ENCODE measurements at regions not wholly inside any gene's neighbourhood (a gene's known extent, or its start where the extent isn't known, plus 50 kb on each side); places are given as distances from the start of the nearest gene placed in this dataset.
"Not testable (repeated sequence)": the region's sequence is repeated elsewhere in the genome, so short reads cannot be mapped to it uniquely, and the experiment has no call there.

GRCh38 chr11:101262258-101262657, 132.6 kb upstream of the PGR start:
- Mint-ChIP-seq H3K36me3 (ENCODE audit: low read depth) (no peaks in the 10 kb centered on the region), H3K27me3 (ENCODE audit: low read depth) (no peaks in the 10 kb centered on the region), H3K4me1 (no peaks in the 10 kb centered on the region), H3K4me3 (no peak overlapping the region), H3K9me3 (no peaks in the 10 kb centered on the region), H3K27ac (no peak overlapping the region)
- no peak for TF ChIP-seq CTCF (IDR thresholded peaks at IDR 0.05; ENCODE audit: unreplicated experiment in 3 of 3)

GRCh38 chr11:101255036-101255435, 125.4 kb upstream of the PGR start:
- Mint-ChIP-seq H3K36me3 (ENCODE audit: low read depth) (no peaks in the 10 kb centered on the region), H3K4me3 (no peak overlapping the region), H3K4me1 (no peaks in the 10 kb centered on the region), H3K9me3 (no peaks in the 10 kb centered on the region), H3K27me3 (ENCODE audit: low read depth) (no peaks in the 10 kb centered on the region), H3K27ac (no peak overlapping the region)
- no peak for TF ChIP-seq CTCF (IDR thresholded peaks at IDR 0.05; ENCODE audit: unreplicated experiment in 3 of 3)

GRCh38 chr11:101254037-101254436, 124.4 kb upstream of the PGR start:
- Mint-ChIP-seq H3K4me1 (no peaks in the 10 kb centered on the region), H3K4me3 (no peak overlapping the region), H3K27ac (peak overlapping the region in 1 of 3 experiments; percentile 26), H3K27me3 (ENCODE audit: low read depth) (no peaks in the 10 kb centered on the region), H3K9me3 (no peaks in the 10 kb centered on the region), H3K36me3 (ENCODE audit: low read depth) (no peaks in the 10 kb centered on the region)
- TF ChIP-seq CTCF (IDR thresholded peaks at IDR 0.05; ENCODE audit: unreplicated experiment in 3 of 3): no peak

GRCh38 chr11:101245635-101246034, 116.0 kb upstream of the PGR start:
- not testable (repeated sequence) for H3K4me3 Mint-ChIP-seq

GRCh38 chr11:101245081-101245480, 115.5 kb upstream of the PGR start:
- H3K27me3 Mint-ChIP-seq (ENCODE audit: low read depth); H3K9me3 Mint-ChIP-seq; H3K36me3 Mint-ChIP-seq (ENCODE audit: low read depth); H3K4me3 Mint-ChIP-seq; H3K27ac Mint-ChIP-seq; H3K4me1 Mint-ChIP-seq: not testable (repeated sequence)

More at GRCh38 chr11:101245635-101246034, 116.0 kb upstream of the PGR start:
- not testable (repeated sequence) for H3K9me3 Mint-ChIP-seq; H3K4me1 Mint-ChIP-seq; H3K36me3 Mint-ChIP-seq (ENCODE audit: low read depth); H3K27me3 Mint-ChIP-seq (ENCODE audit: low read depth); H3K27ac Mint-ChIP-seq

- Mint-ChIP-seq H3K4me1 (no peaks in the 10 kb centered on the region), H3K36me3 (ENCODE audit: low read depth) (no peaks in the 10 kb centered on the region), H3K4me3 (no peak overlapping the region), H3K27ac (no peak overlapping the region), H3K9me3 (peaks cover 3% of the 10 kb centered on the region), H3K27me3 (ENCODE audit: low read depth) (peaks cover 8% of the 10 kb centered on the region)
- TF ChIP-seq CTCF (IDR thresholded peaks at IDR 0.05; ENCODE audit: unreplicated experiment in 3 of 3): no peak
Measured at GRCh38 chr11:101241160-101241795, 111.7 kb upstream of the PGR start.

- H3K9me3 Mint-ChIP-seq: peaks cover 22% of the 10 kb centered on the region
- not testable (repeated sequence) for H3K4me1 Mint-ChIP-seq
Measured at GRCh38 chr11:101231207-101231834, 101.7 kb upstream of the PGR start.

More at GRCh38 chr11:101231207-101231834, 101.7 kb upstream of the PGR start:
- not testable (repeated sequence) for H3K27me3 Mint-ChIP-seq (ENCODE audit: low read depth); H3K4me3 Mint-ChIP-seq; H3K27ac Mint-ChIP-seq; H3K36me3 Mint-ChIP-seq (ENCODE audit: low read depth)

All from nephron (organoid).